RCC 7860 (cell line): ENCODE measurements at regions not wholly inside any gene's neighbourhood (a gene's known extent, or its start where the extent isn't known, plus 50 kb on each side); places are given as distances from the start of the nearest gene placed in this dataset.

ENCODE experiments used
- DNase-seq: peaks from one replicate; pipeline ENCODE4 v3.0.0-alpha.2; 2015; ENCODE audit warnings: low spot score
- FAIRE-seq: peaks from 2 replicates; lab custom pipeline; 2012; peaks lifted over from hg19 to GRCh38; lab: Jason Lieb, UNC

DNA sequence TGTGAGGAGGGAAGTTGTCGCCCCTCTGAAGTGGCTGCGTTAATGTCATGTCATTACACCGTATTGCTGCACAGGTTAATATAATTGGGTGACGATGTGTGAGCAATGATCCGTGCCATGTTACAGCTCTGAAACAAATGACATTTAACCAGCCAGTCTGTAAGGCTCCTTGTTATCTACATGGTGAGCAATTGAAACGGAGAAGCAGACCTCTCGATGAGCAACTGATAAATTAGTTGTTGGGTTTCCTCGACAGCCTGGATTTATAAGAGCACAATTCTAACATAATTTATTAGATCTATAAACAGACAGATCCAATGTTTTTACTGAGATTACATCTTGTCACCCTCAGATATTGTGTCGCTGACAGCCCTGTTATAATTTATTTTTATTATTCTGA is 49.9 kb upstream of the MAFB start:
- FAIRE-seq (no peak), DNase-seq (no peak)

GRCh38 chr20:40739841-40740240 is 50.8 kb upstream of the MAFB start:
- no peak for DNase-seq
- FAIRE-seq: no peak

- DNase-seq (no peak), FAIRE-seq (no peak)
These were observed 52.6 kb upstream of the MAFB start for GRCh38 chr20:40741507-40742106.

DNA sequence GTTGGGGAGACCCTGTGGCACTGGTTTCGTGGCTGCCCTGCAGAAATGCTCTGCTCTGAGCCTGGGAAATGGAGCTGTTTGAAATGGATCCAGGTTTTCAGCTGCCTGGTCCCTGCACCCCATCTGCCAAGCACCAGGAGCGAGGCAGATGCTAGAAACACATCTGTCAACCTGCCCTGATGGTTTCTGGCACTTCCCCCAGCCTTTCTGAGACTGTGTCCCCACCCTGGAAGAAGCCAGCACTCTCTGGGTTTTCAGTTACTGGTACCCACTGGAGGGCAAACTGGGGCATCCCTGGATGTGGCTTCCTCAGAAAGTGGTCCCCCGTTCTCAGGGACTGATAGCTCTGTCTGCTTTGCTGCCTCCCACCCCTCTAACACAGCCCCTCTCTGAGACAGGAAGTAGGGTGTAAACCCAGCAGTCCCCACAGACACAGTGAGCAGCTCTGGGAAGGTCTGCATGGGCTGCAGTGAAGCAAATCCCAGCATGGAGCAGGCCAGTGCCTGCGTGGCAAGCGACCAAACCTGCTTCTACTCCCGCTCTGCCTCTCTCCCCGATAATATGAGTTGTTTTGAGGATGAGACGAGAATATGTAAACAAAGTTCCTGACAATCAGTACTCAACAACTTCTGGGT is 54.2 kb upstream of the MAFB start:
- FAIRE-seq: no peak
- DNase-seq: no peak

- FAIRE-seq (no peak), DNase-seq (no peak)
These were observed 55.2 kb upstream of the MAFB start for GRCh38 chr20:40744072-40744817.

DNA sequence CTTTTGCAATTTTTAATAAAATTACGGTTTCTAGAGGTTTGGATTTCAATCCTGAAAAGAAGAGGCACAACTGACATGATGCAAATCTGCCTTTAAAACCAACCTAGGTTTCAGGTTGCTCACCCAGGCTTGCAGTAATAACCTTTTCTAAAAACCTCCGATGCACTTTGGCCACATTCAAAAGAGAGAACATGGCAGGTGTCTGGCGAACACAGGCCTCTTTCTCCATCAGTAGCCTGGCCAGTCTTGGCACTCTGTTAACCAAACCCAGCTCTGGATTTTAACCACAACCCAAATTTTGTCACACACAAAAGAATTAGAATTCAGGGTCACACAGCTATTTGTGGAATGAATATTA is 55.8 kb upstream of the MAFB start:
- DNase-seq (no peak), FAIRE-seq (no peak)

GRCh38 chr20:40746251-40746650 is 57.2 kb upstream of the MAFB start:
- no peak for DNase-seq
- FAIRE-seq: no peak

GRCh38 chr20:40748182-40748581 is 59.1 kb upstream of the MAFB start:
- FAIRE-seq (no peak), DNase-seq (no peak)

DNA sequence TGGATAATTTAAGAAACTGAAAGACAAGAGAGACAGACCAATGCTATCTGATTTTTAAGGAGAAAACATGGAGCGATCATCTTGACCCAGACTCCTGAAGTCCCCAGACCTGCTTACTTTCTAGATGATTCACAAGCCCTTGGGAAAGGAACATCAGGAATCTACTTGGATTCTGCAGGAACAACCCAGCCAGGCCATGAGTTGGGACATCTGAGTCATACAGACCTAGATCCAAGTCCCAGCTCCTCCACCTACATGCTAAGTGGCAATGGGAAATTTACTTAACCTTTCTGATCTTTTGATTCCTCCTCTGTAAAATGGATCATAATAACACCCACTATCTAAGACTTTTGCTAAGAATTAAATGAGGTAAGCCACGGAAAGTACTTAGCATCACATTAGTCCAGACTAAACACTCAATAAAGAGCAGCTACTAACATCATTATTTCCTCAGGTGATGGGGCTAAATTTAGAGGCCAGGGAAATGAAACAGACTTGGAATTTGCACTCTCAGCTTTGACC is 61.0 kb upstream of the MAFB start:
- FAIRE-seq: no peak
- no peak for DNase-seq

- FAIRE-seq (no peak), DNase-seq (no peak)
These were observed 61.6 kb upstream of the MAFB start for GRCh38 chr20:40750541-40751035.

GRCh38 chr20:40753472-40753871 is 64.4 kb upstream of the MAFB start:
- FAIRE-seq (no peak), DNase-seq (no peak)

GRCh38 chr20:40754339-40754943 is 65.4 kb upstream of the MAFB start:
- FAIRE-seq (no peak), DNase-seq (no peak)

GRCh38 chr20:40757087-40757486 is 68.1 kb upstream of the MAFB start:
- DNase-seq (no peak), FAIRE-seq (no peak)

DNA sequence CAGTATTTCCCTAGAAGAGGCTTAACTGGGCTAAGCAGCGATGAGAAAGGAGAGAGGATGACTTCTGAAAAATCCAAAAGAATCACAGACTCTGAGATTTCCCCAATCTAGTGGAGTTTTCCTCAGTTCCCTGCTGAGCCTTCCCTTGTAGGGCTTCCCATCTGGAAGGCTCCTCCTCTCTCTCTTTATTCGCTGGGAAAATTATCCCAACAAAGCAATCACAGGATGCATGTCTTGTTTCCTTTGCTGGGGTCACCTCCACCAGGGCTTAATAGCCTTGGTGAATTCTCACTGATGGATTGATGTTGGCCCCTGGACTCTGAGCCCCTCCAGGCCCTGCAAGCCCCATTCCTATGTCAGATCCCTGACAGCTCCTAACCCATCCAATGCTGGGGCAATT is 69.8 kb upstream of the MAFB start:
- FAIRE-seq (no peak), DNase-seq (no peak)

GRCh38 chr20:40760399-40760798 is 71.4 kb upstream of the MAFB start:
- FAIRE-seq: no peak
- no peak for DNase-seq

DNA sequence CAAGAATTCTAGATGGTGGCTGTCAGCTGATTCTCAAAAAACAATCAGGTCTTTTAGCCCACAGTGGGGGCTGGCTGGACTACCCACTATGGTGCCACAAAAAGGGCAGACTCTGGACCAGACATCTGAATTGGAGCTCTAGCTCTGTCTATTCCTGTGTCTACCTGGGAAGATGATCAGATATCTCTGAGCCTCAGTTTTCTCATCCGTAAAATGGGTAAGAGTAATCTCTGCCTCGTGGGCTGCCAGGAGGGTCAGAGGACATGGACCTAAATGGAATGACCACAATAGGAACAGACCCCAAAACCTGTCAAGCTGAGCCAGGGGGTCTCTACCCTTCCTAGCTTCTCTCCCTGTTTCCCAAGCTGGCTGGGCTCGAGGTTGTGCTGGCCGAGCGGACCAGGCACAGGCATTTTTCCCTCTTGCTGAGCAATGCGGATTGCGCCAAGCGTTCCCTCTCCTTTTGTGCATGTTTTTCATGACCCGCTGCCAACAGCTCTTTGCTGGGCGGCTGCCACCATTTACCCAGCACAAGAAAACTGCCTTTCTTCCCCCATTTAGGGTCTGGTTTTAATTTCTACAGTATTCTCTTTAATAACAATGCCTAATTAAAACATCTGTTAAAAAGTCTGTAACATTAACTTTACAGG is 74.7 kb upstream of the MAFB start:
- no peak for FAIRE-seq

GRCh38 chr20:40765814-40766480 is 76.9 kb upstream of the MAFB start:
- FAIRE-seq: no peak

More for the DNA sequence above, 74.7 kb upstream of the MAFB start:
- no peak for DNase-seq

GRCh38 chr20:40766790-40767614 is 78.0 kb upstream of the MAFB start:
- DNase-seq (no peak), FAIRE-seq (no peak)

More at GRCh38 chr20:40765814-40766480, 76.9 kb upstream of the MAFB start:
- DNase-seq: no peak

- FAIRE-seq (no peak), DNase-seq (no peak)
These were observed 78.5 kb upstream of the MAFB start for GRCh38 chr20:40767615-40767924.

DNA sequence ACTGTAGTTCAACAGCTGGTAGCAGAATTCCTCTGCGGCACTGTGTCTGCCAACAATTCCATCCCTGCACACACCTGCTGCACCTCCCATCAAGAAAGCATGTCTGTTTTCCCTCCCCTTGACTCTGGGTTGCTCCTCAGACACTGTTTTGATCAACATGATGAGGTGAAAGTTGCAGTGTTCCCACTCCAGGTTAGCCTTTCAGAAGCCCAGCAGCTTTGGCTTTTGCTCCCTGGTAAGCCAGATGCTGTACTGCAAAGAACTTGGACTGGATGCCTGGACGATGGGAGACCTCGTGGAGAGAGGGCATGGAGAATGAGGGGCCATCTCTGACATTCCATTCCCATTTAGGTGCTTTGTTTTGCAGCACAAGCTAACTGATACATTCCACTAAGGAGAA is 79.1 kb upstream of the MAFB start:
- DNase-seq: no peak
- FAIRE-seq: no peak
